GM23248 (cell line): ENCODE measurements at regions not wholly inside any gene's neighbourhood (a gene's known extent, or its start where the extent isn't known, plus 50 kb on each side); places are given as distances from the start of the nearest gene placed in this dataset.

ENCODE experiments used
- EZH2 ChIP-seq: fragments of 200-600 bp; sonication (generic); IDR thresholded peaks from 2 replicates; pipeline ENCODE4 v1.6.1; 2018; ENCODE audit warnings: antibody characterized with exemption, mild to moderate bottlenecking; ENCODE audit not compliant: insufficient read depth, poor library complexity, severe bottlenecking
- EZH2phosphoT487 ChIP-seq: fragments of 200-600 bp; sonication (generic); IDR thresholded peaks from 2 replicates; pipeline ENCODE4 v1.6.1; 2018; ENCODE audit warnings: antibody characterized with exemption, moderate library complexity, mild to moderate bottlenecking, low read depth; ENCODE audit not compliant: insufficient read depth

DNA sequence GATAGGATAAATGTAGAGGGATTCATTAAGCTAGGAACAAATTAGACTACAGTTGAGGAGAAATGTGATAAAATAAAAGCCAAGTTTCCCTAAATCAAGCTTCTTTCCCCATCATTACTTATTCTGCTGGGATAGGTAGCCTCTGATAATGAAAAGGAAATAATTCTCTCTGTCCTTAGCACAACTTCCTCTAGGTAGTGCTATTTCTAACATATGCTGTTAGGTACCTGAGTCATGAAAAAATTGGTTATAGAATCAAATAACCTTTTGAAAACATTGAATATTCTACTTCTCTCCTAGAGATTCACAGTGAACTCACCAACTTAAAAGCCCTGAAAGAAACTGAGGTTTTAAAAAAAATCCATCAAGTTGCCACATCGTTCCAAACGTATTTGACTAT, 1793.1 kb downstream of the EFNA5 start:
- TF ChIP-seq EZH2 (no peak), EZH2phosphoT487 (no peak)
